WTC11 (cell line): ENCODE measurements at regions not wholly inside any gene's neighbourhood (a gene's known extent, or its start where the extent isn't known, plus 50 kb on each side); places are given as distances from the start of the nearest gene placed in this dataset.

ENCODE experiments used
- ATAC-seq: fragments of 200-7000 bp; cut with Tn5 transposase; 2 replicates; pipeline ENCODE4 v1.10.0; 2021; ENCODE audit warnings: mild to moderate bottlenecking, moderate library complexity
- CTCF ChIA-PET: fragments of 300-600 bp; sonication (Branson Sonifier 250); formaldehyde crosslinking; loops from one replicate; lab custom pipeline; 2021; ENCODE audit warnings: antibody characterized with exemption; lab: Charles Lee
- POLR2A ChIA-PET: fragments of 350-600 bp; sonication (Branson Sonifier 250); formaldehyde crosslinking; loops from one replicate; lab custom pipeline; 2021; ENCODE audit warnings: antibody characterized with exemption; lab: Charles Lee
- DNase-seq: peaks from one replicate; pipeline ENCODE4 v3.0.0; 2021; ENCODE audit warnings: low spot score
- H3K27ac Mint-ChIP-seq: 2 replicates; pipeline ENCODE4 v1.8.0; 2021; ENCODE audit warnings: mixed read lengths
- H3K27me3 Mint-ChIP-seq: 2 replicates; pipeline ENCODE4 v1.8.0; 2021; ENCODE audit warnings: low read depth, mild to moderate bottlenecking, moderate library complexity, mixed read lengths
- H3K36me3 Mint-ChIP-seq: 2 replicates; pipeline ENCODE4 v1.8.0; 2021; ENCODE audit warnings: mixed read lengths
- H3K4me1 Mint-ChIP-seq: 2 replicates; pipeline ENCODE4 v1.8.0; 2022; ENCODE audit warnings: mixed read lengths
- H3K4me3 Mint-ChIP-seq: 2 replicates; pipeline ENCODE4 v1.8.0; 2021; ENCODE audit warnings: mild to moderate bottlenecking, moderate library complexity, mixed read lengths
- H3K9me3 Mint-ChIP-seq: 2 replicates; pipeline ENCODE4 v1.8.0; 2021; ENCODE audit warnings: mixed read lengths
- ATF1 ChIP-seq: sonication (generic); formaldehyde crosslinking; IDR thresholded peaks from 2 replicates; pipeline ENCODE4 v1.8.1; 2023; ENCODE audit warnings: mild to moderate bottlenecking, moderate library complexity, missing genetic modification reagents
- CBFB ChIP-seq: sonication (generic); formaldehyde crosslinking; IDR thresholded peaks from 2 replicates; pipeline ENCODE4 v1.8.1; 2022; ENCODE audit warnings: mild to moderate bottlenecking, low read depth, missing genetic modification reagents
- ESRRA ChIP-seq: sonication (generic); formaldehyde crosslinking; IDR thresholded peaks from 2 replicates; pipeline ENCODE4 v1.8.1; 2022; ENCODE audit warnings: mild to moderate bottlenecking, missing genetic modification reagents, borderline replicate concordance
- GABPB1 ChIP-seq: sonication (generic); formaldehyde crosslinking; IDR thresholded peaks from 2 replicates; pipeline ENCODE4 v1.8.1; 2023; ENCODE audit warnings: mild to moderate bottlenecking, missing genetic modification reagents
- GTF2I ChIP-seq: fragments of 250-450 bp; sonication (Bioruptor Pico); conservative IDR thresholded peaks from 2 replicates; pipeline ENCODE4 v1.4.0; 2021; ENCODE audit warnings: mild to moderate bottlenecking
- HMGA2 ChIP-seq: fragments of 250-450 bp; sonication (Bioruptor Pico); IDR thresholded peaks from 2 replicates; pipeline ENCODE4 v1.4.0; 2021; ENCODE audit warnings: mild to moderate bottlenecking, moderate library complexity
- HMGXB4 ChIP-seq: sonication (generic); formaldehyde crosslinking; IDR thresholded peaks from 2 replicates; pipeline ENCODE4 v1.8.1; 2023; ENCODE audit warnings: mild to moderate bottlenecking, moderate library complexity, missing genetic modification reagents
- PRDM15 ChIP-seq: sonication (generic); formaldehyde crosslinking; IDR thresholded peaks from 2 replicates; pipeline ENCODE4 v1.8.0; 2022; ENCODE audit warnings: missing genetic modification reagents
- RORB ChIP-seq: fragments of 250-450 bp; sonication (Bioruptor Pico); IDR thresholded peaks from 2 replicates; pipeline ENCODE4 v1.9.0; 2021; ENCODE audit warnings: mild to moderate bottlenecking
- SMAD4 ChIP-seq: sonication (generic); formaldehyde crosslinking; IDR thresholded peaks from 2 replicates; pipeline ENCODE4 v1.8.0; 2022; ENCODE audit warnings: mild to moderate bottlenecking, missing genetic modification reagents
- TEAD1 ChIP-seq: sonication (generic); formaldehyde crosslinking; IDR thresholded peaks from 2 replicates; pipeline ENCODE4 v1.8.0; 2022; ENCODE audit warnings: mild to moderate bottlenecking, missing genetic modification reagents
- USF2 ChIP-seq: sonication (generic); formaldehyde crosslinking; IDR thresholded peaks from 2 replicates; pipeline ENCODE4 v1.8.1; 2023; ENCODE audit warnings: mild to moderate bottlenecking, missing genetic modification reagents, moderate library complexity
- ZNF219 ChIP-seq: sonication (generic); formaldehyde crosslinking; IDR thresholded peaks from 2 replicates; pipeline ENCODE4 v1.8.0; 2023; ENCODE audit warnings: missing genetic modification reagents, mild to moderate bottlenecking, borderline replicate concordance
- ZNF281 ChIP-seq: sonication (generic); formaldehyde crosslinking; IDR thresholded peaks from 2 replicates; pipeline ENCODE4 v1.8.0; 2023; ENCODE audit warnings: mild to moderate bottlenecking, missing genetic modification reagents
- TF ChIP-seq, protein P1 (sequence below): fragments of 250-450 bp; sonication (Bioruptor Pico); IDR thresholded peaks from 2 replicates; pipeline ENCODE4 v1.8.0; 2021; ENCODE audit warnings: mild to moderate bottlenecking
- TF ChIP-seq, protein P2 (sequence below): sonication (generic); formaldehyde crosslinking; IDR thresholded peaks from 2 replicates; pipeline ENCODE4 v1.8.1; 2023; ENCODE audit warnings: mild to moderate bottlenecking, missing genetic modification reagents

DNA sequence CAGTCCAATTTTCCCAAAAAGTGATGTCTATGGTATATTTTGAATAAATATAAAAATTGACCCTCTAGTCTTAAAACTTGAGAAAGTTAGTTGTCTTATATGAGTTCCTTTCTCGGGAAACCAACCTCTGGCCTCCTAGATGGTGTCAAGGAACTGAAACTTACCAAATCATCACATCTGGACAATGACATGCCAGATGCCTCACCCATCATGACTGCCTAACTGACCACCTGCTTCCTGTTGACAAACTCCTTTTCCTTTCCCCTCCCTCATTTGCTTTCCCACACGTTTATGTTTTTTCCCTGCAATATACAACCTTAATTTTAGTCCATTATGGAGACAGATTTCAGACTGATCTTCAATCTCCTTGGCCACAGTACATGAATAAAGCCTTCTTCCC lies 731.0 kb downstream of the EPHA7 start:
- TF ChIP-seq TEAD1 (CRISPR knock-in tag) (no peak), RORB (no peak), HMGXB4 (CRISPR knock-in tag) (no peak), GABPB1 (CRISPR knock-in tag) (no peak), ATF1 (no peak), SMAD4 (CRISPR knock-in tag) (no peak), GTF2I (CRISPR knock-in tag) (no peak), CBFB (CRISPR knock-in tag) (no peak), HMGA2 (CRISPR knock-in tag) (no peak), ESRRA (CRISPR knock-in tag) (no peak), USF2 (no peak), ZNF219 (CRISPR knock-in tag) (no peak), ZNF281 (CRISPR knock-in tag) (no peak), PRDM15 (CRISPR knock-in tag) (no peak)
- TF ChIP-seq, protein P1, sequence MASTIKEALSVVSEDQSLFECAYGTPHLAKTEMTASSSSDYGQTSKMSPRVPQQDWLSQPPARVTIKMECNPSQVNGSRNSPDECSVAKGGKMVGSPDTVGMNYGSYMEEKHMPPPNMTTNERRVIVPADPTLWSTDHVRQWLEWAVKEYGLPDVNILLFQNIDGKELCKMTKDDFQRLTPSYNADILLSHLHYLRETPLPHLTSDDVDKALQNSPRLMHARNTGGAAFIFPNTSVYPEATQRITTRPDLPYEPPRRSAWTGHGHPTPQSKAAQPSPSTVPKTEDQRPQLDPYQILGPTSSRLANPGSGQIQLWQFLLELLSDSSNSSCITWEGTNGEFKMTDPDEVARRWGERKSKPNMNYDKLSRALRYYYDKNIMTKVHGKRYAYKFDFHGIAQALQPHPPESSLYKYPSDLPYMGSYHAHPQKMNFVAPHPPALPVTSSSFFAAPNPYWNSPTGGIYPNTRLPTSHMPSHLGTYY (CRISPR knock-in tag) = no peak
- TF ChIP-seq, protein P2, sequence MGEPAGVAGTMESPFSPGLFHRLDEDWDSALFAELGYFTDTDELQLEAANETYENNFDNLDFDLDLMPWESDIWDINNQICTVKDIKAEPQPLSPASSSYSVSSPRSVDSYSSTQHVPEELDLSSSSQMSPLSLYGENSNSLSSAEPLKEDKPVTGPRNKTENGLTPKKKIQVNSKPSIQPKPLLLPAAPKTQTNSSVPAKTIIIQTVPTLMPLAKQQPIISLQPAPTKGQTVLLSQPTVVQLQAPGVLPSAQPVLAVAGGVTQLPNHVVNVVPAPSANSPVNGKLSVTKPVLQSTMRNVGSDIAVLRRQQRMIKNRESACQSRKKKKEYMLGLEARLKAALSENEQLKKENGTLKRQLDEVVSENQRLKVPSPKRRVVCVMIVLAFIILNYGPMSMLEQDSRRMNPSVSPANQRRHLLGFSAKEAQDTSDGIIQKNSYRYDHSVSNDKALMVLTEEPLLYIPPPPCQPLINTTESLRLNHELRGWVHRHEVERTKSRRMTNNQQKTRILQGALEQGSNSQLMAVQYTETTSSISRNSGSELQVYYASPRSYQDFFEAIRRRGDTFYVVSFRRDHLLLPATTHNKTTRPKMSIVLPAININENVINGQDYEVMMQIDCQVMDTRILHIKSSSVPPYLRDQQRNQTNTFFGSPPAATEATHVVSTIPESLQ (CRISPR knock-in tag) = no peak
- ChIA-PET CTCF (no interaction called here), POLR2A (no interaction called here)
- H3K4me3 Mint-ChIP-seq = no peak overlapping the region
- H3K9me3 Mint-ChIP-seq = no peaks in the 10 kb centered on the region
- DNase-seq (no peak), ATAC-seq (no peak)
- H3K4me1 Mint-ChIP-seq = peaks cover 5% of the 10 kb centered on the region; the same call in 1 of the 2 replicates
- no peaks in the 10 kb centered on the region for H3K27me3 Mint-ChIP-seq
- H3K27ac Mint-ChIP-seq = no peak overlapping the region
- no peaks in the 10 kb centered on the region for H3K36me3 Mint-ChIP-seq
